ENCODE measurements at regions not wholly inside any gene's neighbourhood (a gene's known extent, or its start where the extent isn't known, plus 50 kb on each side); places are given as distances from the start of the nearest gene placed in this dataset.

DNA sequence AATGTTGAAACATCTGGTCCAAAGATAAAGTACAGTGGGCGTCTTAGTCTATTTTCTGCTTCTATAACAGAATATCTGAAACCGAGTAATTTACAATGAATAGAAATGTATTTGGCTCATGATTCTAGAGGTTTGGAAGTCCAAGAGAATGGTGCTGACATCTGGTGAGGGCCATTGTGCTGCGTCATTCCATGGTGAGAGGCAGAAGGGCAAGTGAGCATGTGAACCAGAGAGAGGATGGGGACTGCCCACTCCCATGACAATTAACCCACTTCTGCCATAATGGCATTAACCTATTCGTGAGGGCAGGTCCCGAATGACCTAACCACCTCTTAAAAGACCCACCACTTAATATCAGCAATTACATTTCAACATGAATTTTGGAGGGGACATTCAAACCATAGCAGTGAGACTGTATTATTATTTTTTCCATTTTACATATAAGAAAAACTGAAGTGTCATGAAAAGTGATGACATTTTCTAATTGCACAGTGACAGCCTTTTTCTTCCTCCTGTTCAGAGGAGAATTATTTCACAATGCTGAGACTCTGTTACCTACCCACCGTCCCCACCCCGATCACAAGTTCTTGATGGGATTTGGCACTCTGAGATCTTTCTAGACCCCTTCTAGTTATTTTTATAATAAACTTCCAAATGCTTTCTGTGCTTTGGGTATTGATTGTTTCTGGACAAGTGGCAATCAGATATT is 238.8 kb downstream of the RPLP1 start:
- TF ChIP-seq, protein P1, sequence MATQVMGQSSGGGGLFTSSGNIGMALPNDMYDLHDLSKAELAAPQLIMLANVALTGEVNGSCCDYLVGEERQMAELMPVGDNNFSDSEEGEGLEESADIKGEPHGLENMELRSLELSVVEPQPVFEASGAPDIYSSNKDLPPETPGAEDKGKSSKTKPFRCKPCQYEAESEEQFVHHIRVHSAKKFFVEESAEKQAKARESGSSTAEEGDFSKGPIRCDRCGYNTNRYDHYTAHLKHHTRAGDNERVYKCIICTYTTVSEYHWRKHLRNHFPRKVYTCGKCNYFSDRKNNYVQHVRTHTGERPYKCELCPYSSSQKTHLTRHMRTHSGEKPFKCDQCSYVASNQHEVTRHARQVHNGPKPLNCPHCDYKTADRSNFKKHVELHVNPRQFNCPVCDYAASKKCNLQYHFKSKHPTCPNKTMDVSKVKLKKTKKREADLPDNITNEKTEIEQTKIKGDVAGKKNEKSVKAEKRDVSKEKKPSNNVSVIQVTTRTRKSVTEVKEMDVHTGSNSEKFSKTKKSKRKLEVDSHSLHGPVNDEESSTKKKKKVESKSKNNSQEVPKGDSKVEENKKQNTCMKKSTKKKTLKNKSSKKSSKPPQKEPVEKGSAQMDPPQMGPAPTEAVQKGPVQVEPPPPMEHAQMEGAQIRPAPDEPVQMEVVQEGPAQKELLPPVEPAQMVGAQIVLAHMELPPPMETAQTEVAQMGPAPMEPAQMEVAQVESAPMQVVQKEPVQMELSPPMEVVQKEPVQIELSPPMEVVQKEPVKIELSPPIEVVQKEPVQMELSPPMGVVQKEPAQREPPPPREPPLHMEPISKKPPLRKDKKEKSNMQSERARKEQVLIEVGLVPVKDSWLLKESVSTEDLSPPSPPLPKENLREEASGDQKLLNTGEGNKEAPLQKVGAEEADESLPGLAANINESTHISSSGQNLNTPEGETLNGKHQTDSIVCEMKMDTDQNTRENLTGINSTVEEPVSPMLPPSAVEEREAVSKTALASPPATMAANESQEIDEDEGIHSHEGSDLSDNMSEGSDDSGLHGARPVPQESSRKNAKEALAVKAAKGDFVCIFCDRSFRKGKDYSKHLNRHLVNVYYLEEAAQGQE (IDR thresholded peaks at IDR 0.05; ENCODE audit: low read depth), result no peak
- TF ChIP-seq EP300 (IDR thresholded peaks at IDR 0.05; ENCODE audit: borderline replicate concordance) (no peak), FOXM1 (IDR thresholded peaks at IDR 0.05; ENCODE audit: borderline replicate concordance, low read depth) (no peak), RAD21 (IDR thresholded peaks at IDR 0.05; ENCODE audit: low read depth) (no peak), YY1 (IDR thresholded peaks at IDR 0.05; ENCODE audit: low read depth) (no peak)

Data from Ishikawa (cell line).